Transverse colon (tissue), 4 donors: ENCODE measurements at regions not wholly inside any gene's neighbourhood (a gene's known extent, or its start where the extent isn't known, plus 50 kb on each side); places are given as distances from the start of the nearest gene placed in this dataset.

Experiments used
- DNase-seq: peaks from one replicate; pipeline ENCODE4 v3.0.0-alpha.2; 2019
- H3K27ac ChIP-seq, 4 donors: fragments of 200-600 bp; sonication (generic); 2 replicates each; pipeline ENCODE4 v1.5.1; 2016 to 2018; ENCODE audit warnings: inconsistent platforms in 4 of 4
- H3K27me3 ChIP-seq: fragments of 200-600 bp; sonication (generic); 2 replicates; pipeline ENCODE4 v1.5.1; 2017; ENCODE audit warnings: inconsistent platforms
- H3K36me3 ChIP-seq, 4 donors: fragments of 200-600 bp; sonication (generic); 2 replicates each; pipeline ENCODE4 v1.5.1; 2017 to 2019; ENCODE audit warnings: inconsistent platforms in 4 of 4
- H3K4me1 ChIP-seq, 4 donors: fragments of 200-600 bp; sonication (generic); 2 replicates each; pipeline ENCODE4 v1.5.1; 2017 to 2020; ENCODE audit warnings: inconsistent platforms in 4 of 4
- H3K4me3 ChIP-seq, 4 donors: fragments of 200-600 bp; sonication (generic); 1 replicate in 1 of 4; 2 replicates in 3 of 4; pipeline versions ENCODE4 v1.5.1 to v1.6.1; 2017 to 2019; ENCODE audit warnings: inconsistent platforms in 4 of 4
- H3K9me3 ChIP-seq, 2 donors: fragments of 200-600 bp; sonication (generic); 2 replicates each; pipeline ENCODE4 v1.5.1; 2017 to 2019; ENCODE audit warnings: inconsistent platforms in 2 of 2
- CTCF ChIP-seq, 5 experiments: fragments of 200-600 bp in 3 of 5; fragments of 450-650 bp in 2 of 5; sonication (generic) in 3 of 5; IDR thresholded peaks; 1 replicate in 2 of 5; 2 replicates in 3 of 5; pipeline ENCODE4 v1.5.1; 2016 to 2017; ENCODE audit warnings: antibody characterized with exemption in 5 of 5, inconsistent platforms in 3 of 5, mild to moderate bottlenecking in 2 of 5, moderate library complexity in 1 of 5
- EP300 ChIP-seq: sonication (generic); formaldehyde crosslinking; IDR thresholded peaks from one replicate; pipeline ENCODE4 v1.6.1; 2017; ENCODE audit warnings: antibody characterized with exemption, low read depth
- POLR2A ChIP-seq: fragments of 450-650 bp; IDR thresholded peaks from one replicate; pipeline ENCODE4 v1.6.1; 2016; ENCODE audit warnings: antibody characterized with exemption, mild to moderate bottlenecking, moderate library complexity
- POLR2AphosphoS5 ChIP-seq, 3 donors: sonication (generic); formaldehyde crosslinking; IDR thresholded peaks; one replicate each; pipeline ENCODE4 v1.6.1; 2016; ENCODE audit warnings: antibody characterized with exemption in 3 of 3
- WGBS, 2 donors: methylation state at CpG; one replicate each; pipeline ENCODE4 v1.1.5; 2018; ENCODE audit warnings: low coverage in 1 of 2; 5-methylcytosine and 5-hydroxymethylcytosine counted together
- in situ Hi-C, 4 donors: fragments of 200-750 bp; cut with MboI; loops; one replicate each; pipeline versions ENCODE4 v1.15.0 to v1.15.1; 2017; ENCODE audit warnings: low sequenced_read_pairs in 3 of 4, low pct_ligation_motif_present in 1 of 4, low pct_unique_long_range_greater_than_20kb in 1 of 4
- intact Hi-C: fragments of 100-400 bp; cut with DNase I; formaldehyde crosslinking; loops from one replicate; pipeline ENCODE4 v1.15.1; 2023; ENCODE audit warnings: low total_unique reads

- DNase-seq: no peak
- in situ Hi-C loops (no loop called here), intact Hi-C loops (no loop called here)
- Histone ChIP-seq H3K4me1 (peaks cover 0 to 5% (median 0%) of the 10 kb centered on the region in 4 donors), H3K4me3 (no peak overlapping the region), H3K27ac (no peak overlapping the region), H3K27me3 (no peaks in the 10 kb centered on the region), H3K36me3 (no peaks in the 10 kb centered on the region), H3K9me3 (peaks cover 9 to 13% of the 10 kb centered on the region in 2 donors)
- TF ChIP-seq POLR2AphosphoS5 (IDR thresholded peaks at IDR 0.05) (no peak), EP300 (no peak), CTCF (IDR thresholded peaks at IDR 0.05) (no peak), POLR2A (no peak)
- WGBS, 2 donors: 94 to 100% methylated on average over 1 to 8 of the region's 8 CpGs
Observed at GRCh38 chr5:122257000-122257399, 55.0 kb upstream of the SNCAIP start.

DNA sequence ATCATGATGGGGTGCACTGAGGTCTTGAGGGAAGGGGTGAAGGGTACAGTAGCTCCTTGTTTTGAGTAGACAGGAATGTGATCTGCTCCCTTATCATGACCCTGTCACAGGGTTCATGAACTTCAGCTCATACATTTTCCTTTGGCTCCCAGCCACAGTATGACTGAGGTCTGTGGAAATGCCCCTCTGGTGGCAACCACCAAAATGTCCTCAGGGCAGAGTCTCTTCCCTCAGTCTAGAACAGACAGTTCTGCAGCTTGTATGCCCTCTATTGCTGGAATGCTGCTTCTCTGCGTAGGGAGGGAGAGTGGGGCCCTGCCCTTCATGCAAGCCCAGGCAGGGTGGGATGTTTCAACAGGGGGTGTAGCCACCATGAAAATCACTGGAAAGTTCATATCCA lies 53.8 kb upstream of the SNCAIP start:
- no peak for TF ChIP-seq EP300
- no peak for DNase-seq
- Histone ChIP-seq H3K27ac (no peak overlapping the region), H3K36me3 (no peaks in the 10 kb centered on the region), H3K27me3 (no peaks in the 10 kb centered on the region), H3K9me3 (peaks cover 9 to 13% of the 10 kb centered on the region in 2 donors), H3K4me1 (no peaks in the 10 kb centered on the region), H3K4me3 (no peak overlapping the region)
- in situ Hi-C loops: no loop called here
- WGBS, 2 donors: 100% methylated on average over 1 of the region's 1 CpG; no CpG with 5 or more reads in 1 of the 2 donors
- intact Hi-C loops: no loop called here

DNA sequence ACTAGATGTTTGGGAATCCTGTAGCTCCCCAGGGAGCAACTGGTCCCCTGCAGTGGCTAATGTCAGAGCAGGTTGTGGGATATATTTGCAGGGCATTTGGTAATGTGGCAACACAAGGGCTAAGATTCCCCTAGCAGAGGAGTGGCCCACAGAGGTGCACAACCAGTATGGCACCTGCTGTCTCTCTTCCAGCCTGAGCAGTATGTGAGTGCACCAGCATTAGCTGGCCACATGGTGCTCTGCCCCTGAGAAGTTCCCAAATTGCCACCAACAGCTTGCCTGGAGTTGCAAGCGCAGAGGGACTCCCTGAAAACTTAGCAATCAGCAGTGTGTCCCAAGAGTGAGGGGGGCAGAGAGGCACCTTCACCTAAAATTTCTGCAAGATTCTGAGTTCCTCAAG lies 53.2 kb upstream of the SNCAIP start:
- WGBS, 2 donors: 92% methylated on average over 1 of the region's 1 CpG; no CpG with 5 or more reads in 1 of the 2 donors
- Histone ChIP-seq H3K27ac (no peak overlapping the region), H3K9me3 (peaks cover 9 to 13% of the 10 kb centered on the region in 2 donors), H3K27me3 (no peaks in the 10 kb centered on the region), H3K4me3 (no peak overlapping the region), H3K4me1 (no peaks in the 10 kb centered on the region), H3K36me3 (no peaks in the 10 kb centered on the region)
- no peak for TF ChIP-seq CTCF (IDR thresholded peaks at IDR 0.05)
- DNase-seq: no peak
- in situ Hi-C loops (no loop called here), intact Hi-C loops (no loop called here)

GRCh38 chr5:122259995-122260394 lies 52.0 kb upstream of the SNCAIP start:
- in situ Hi-C loops: no loop called here

More at GRCh38 chr5:122259995-122260394, 52.0 kb upstream of the SNCAIP start:
- Histone ChIP-seq H3K9me3 (peaks cover 9 to 13% of the 10 kb centered on the region in 2 donors), H3K4me3 (no peak overlapping the region), H3K27ac (no peak overlapping the region), H3K4me1 (no peaks in the 10 kb centered on the region), H3K27me3 (no peaks in the 10 kb centered on the region), H3K36me3 (no peaks in the 10 kb centered on the region)
- TF ChIP-seq CTCF (IDR thresholded peaks at IDR 0.05): no peak
- no peak for TF ChIP-seq POLR2AphosphoS5 (IDR thresholded peaks at IDR 0.05)
- TF ChIP-seq POLR2A: no peak
- TF ChIP-seq EP300: no peak
- DNase-seq: no peak
- intact Hi-C loops: no loop called here
- WGBS, 2 donors: 56% methylated on average over 3 of the region's 3 CpGs; no CpG with 5 or more reads in 1 of the 2 donors
